LNCaP clone FGC (cell line): ENCODE measurements at regions not wholly inside any gene's neighbourhood (a gene's known extent, or its start where the extent isn't known, plus 50 kb on each side); places are given as distances from the start of the nearest gene placed in this dataset.
A peak's percentile ranks its signal among the peaks of the same experiment; 100 is the strongest.

Source experiments
- DNase-seq: peaks from one replicate; pipeline ENCODE4 v3.0.0-alpha.2; 2011; ENCODE audit warnings: low read depth
- H3K4me3 ChIP-seq: 2 replicates; pipeline ENCODE4 v1.5.1; 2011; ENCODE audit warnings: mild to moderate bottlenecking, low read depth, low read length, control low read depth
- CTCF ChIP-seq: IDR thresholded peaks from 2 replicates; pipeline ENCODE4 v1.5.1; 2012; ENCODE audit warnings: mild to moderate bottlenecking; ENCODE audit not compliant: control insufficient read depth, insufficient read depth; ENCODE audit errors: extremely low read depth

DNA sequence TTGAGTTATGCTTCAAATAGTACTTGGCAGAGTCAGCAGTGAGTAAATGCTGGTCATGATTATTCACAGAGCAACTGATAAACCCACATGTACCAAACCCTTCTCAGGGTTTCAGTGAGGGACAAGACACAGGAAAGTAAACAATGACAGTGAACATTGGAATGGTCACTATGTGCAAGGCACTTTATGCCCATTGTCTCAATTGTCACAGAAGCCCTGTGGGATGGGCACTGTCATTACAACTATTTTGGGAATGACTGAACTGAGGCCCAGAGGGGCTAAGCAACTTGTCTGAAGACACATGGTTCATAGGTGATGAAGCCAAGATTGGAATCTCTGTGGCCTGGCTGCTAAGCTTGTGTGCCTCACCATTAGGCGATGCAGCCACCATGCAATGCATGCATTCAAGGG is 238.5 kb downstream of the RBM19 start:
- no peak for DNase-seq
- H3K4me3 ChIP-seq: no peak overlapping the region
- no peak for TF ChIP-seq CTCF

- TF ChIP-seq CTCF: no peak
- DNase-seq: no peak
- H3K4me3 ChIP-seq: no peak overlapping the region
These were observed 239.8 kb downstream of the RBM19 start for GRCh38 chr12:113726254-113726819.

DNA sequence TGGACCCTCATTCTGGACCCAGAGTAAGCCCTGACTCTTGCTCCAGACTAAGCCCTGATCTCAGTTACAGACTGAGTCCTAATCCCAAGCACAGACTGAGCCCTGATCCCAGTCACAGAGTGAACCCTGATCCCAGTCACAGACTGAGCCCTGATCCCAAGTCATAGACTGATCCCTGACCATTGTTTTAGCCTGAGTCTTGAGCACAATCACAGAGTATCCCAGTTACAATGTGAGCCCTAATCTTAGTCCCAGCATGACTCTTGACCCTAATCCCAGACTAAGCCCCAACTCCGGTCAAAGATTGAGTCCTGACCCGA is 240.6 kb downstream of the RBM19 start:
- H3K4me3 ChIP-seq: no peak overlapping the region
- TF ChIP-seq CTCF: no peak
- no peak for DNase-seq

DNA sequence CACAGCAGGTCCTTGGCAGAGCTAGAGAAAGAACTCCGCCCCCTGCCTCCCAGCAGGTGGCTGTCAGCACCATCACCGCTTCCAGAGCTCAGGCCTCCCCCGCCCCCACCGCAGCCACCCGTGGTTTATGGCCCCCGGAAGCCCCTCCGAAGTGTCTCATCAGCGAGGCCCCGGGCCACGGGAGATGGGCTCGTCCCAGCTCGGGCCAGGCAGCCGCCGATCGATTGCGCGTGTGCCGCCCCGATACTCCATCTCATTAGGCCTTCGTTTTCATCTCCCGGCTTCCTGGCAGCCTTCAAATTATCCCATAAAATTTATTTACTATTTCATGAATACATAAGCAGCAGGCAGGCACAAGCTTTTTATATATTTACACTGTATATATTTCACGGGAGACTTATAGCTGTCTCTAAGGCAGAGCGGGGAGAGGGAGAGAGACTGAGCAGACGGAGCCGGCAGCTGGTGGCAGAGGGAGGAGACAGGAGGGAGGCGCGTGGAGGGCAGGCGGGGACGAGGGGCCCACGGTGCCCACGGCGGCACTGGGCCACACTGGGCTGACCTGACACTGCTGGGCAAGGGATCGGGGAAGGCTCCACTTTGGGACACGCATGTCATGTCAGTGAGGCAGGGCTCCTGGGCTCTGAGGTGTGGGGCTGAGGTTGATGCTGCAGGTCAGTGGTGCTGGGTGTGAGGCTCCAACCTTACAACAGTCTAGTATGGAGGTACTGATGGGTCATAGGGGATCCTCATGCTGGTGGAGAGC is 241.2 kb downstream of the RBM19 start:
- peak overlapping the region; percentile 25 for H3K4me3 ChIP-seq
- no peak for TF ChIP-seq CTCF
- peak; percentile 26 for DNase-seq

DNA sequence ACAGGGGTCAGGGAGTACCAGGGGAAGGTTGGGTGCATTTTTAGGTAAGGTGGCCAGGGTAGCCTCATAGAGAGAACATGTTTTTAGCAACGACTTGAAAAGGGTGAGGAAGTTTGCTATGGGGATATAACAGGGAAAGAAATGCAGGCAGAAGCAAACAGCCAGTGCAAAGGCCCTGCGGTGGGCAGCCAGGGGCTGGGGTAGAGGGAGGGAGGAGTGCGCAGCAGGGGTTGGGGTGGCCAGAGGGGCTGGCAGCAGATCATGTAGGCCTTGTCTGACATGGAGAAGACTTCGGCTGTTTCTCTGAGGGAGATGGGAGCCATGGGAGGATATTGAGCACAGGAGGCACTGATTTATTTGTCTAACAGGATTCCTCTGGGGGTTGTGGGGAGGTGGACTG is 242.5 kb downstream of the RBM19 start:
- no peak for TF ChIP-seq CTCF
- DNase-seq: no peak
- no peak overlapping the region for H3K4me3 ChIP-seq

DNA sequence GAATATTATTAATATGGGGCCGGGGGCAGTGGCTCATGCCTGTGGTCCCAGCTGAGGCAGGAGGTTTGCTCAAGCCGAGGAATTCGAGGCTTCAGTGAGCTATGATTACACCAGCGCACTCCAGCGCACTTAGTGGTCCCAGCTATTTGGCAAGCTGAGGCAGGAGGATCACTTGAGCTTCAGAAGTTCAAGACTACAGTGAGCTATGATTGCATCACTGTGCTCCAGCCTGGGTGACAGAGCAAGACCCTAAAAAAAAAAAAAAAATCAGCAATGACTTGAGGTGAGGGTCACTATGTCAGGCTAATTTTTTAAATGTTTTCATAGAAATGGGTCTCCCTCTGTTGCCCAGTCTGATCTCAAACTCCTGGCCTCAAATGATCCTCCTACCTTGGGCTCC is 243.4 kb downstream of the RBM19 start:
- DNase-seq: no peak
- H3K4me3 ChIP-seq: no peak overlapping the region
- no peak for TF ChIP-seq CTCF

DNA sequence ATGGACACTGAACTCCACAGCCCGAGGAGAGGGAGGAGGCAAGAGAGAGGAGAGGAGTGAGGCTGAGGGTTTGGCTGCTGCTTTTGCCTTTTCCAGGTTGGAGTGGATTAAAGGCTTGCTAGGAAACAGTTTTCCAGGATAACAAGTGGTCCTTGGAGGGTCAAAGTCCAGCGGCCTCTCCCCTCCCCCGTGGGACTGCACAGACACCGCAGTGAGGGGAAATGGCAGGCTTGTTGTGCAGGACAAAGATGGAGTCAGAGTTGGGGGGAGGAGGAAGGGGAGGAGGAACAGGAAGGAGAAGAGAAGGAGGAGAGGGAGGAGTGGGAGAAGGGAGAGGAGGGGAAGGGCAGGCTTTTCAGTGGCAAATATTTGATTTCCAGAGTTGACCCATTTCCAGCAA is 245.5 kb downstream of the RBM19 start:
- H3K4me3 ChIP-seq: no peak overlapping the region
- no peak for DNase-seq
- TF ChIP-seq CTCF: no peak
